H54 (cell line): ENCODE measurements at regions not wholly inside any gene's neighbourhood (a gene's known extent, or its start where the extent isn't known, plus 50 kb on each side); places are given as distances from the start of the nearest gene placed in this dataset.

Experiments used
- DNase-seq: peaks from one replicate; pipeline ENCODE4 v3.0.0; 2011; ENCODE audit warnings: low spot score, mixed read lengths; ENCODE audit not compliant: insufficient read length
- FAIRE-seq: peaks from 3 replicates; lab custom pipeline; 2011; peaks lifted over from hg19 to GRCh38; lab: Jason Lieb, UNC
- POLR2A ChIP-seq: IDR thresholded peaks from 2 replicates; pipeline ENCODE4 v1.6.1; 2011; ENCODE audit warnings: low read depth, mild to moderate bottlenecking, low read length

GRCh38 chr17:79491006-79491405, 119.8 kb downstream of the RBFOX3 start:
- DNase-seq (no peak), FAIRE-seq (no peak)
- TF ChIP-seq POLR2A, result no peak

- no peak for DNase-seq
- no peak for TF ChIP-seq POLR2A
- FAIRE-seq, result no peak
These were observed 120.3 kb downstream of the RBFOX3 start for GRCh38 chr17:79490530-79490929.

- DNase-seq, result no peak
- FAIRE-seq, result no peak
- TF ChIP-seq POLR2A, result no peak
These were observed 123.7 kb downstream of the RBFOX3 start for GRCh38 chr17:79487149-79487548.

GRCh38 chr17:79485991-79486390, 124.9 kb downstream of the RBFOX3 start:
- no peak for DNase-seq
- TF ChIP-seq POLR2A, result no peak
- no peak for FAIRE-seq

GRCh38 chr17:79485419-79485985, 125.3 kb downstream of the RBFOX3 start:
- DNase-seq, result no peak
- no peak for FAIRE-seq
- no peak for TF ChIP-seq POLR2A

GRCh38 chr17:79484600-79485418, 126.0 kb downstream of the RBFOX3 start:
- DNase-seq (no peak), FAIRE-seq (no peak)
- TF ChIP-seq POLR2A, result no peak

- DNase-seq (no peak), FAIRE-seq (no peak)
- no peak for TF ChIP-seq POLR2A
These were observed 127.0 kb downstream of the RBFOX3 start for GRCh38 chr17:79483842-79484241.

- no peak for FAIRE-seq
- DNase-seq, result no peak
- TF ChIP-seq POLR2A, result no peak
These were observed 127.9 kb downstream of the RBFOX3 start for GRCh38 chr17:79482727-79483521.

GRCh38 chr17:79479876-79480275, 131.0 kb downstream of the RBFOX3 start:
- no peak for FAIRE-seq
- no peak for TF ChIP-seq POLR2A
- no peak for DNase-seq

- DNase-seq (no peak), FAIRE-seq (no peak)
These were observed 132.0 kb downstream of the RBFOX3 start for GRCh38 chr17:79478841-79479240.

GRCh38 chr17:79478051-79478461, 132.8 kb downstream of the RBFOX3 start:
- FAIRE-seq, result no peak
- TF ChIP-seq POLR2A, result no peak
- DNase-seq, result no peak

More at GRCh38 chr17:79478841-79479240, 132.0 kb downstream of the RBFOX3 start:
- TF ChIP-seq POLR2A, result no peak

GRCh38 chr17:79476074-79476652, 134.7 kb downstream of the RBFOX3 start:
- FAIRE-seq (no peak), DNase-seq (no peak)
- no peak for TF ChIP-seq POLR2A

GRCh38 chr17:79473876-79474440, 136.9 kb downstream of the RBFOX3 start:
- TF ChIP-seq POLR2A, result no peak

More at GRCh38 chr17:79473876-79474440, 136.9 kb downstream of the RBFOX3 start:
- FAIRE-seq (no peak), DNase-seq (no peak)
